HG03045 (cell line): ENCODE measurements at regions not wholly inside any gene's neighbourhood (a gene's known extent, or its start where the extent isn't known, plus 50 kb on each side); places are given as distances from the start of the nearest gene placed in this dataset.
"Not testable (repeated sequence)": the region's sequence is repeated elsewhere in the genome, so short reads cannot be mapped to it uniquely, and the experiment has no call there.

Experiments
- ATAC-seq: cut with Tn5 transposase; IDR thresholded peaks from one replicate; pipeline ENCODE4 v1.9.1; 2021; ENCODE audit warnings: mild to moderate bottlenecking, moderate library complexity; ENCODE audit not compliant: unreplicated experiment

GRCh38 chr13:70814684-70815083, 706.4 kb upstream of the KLHL1 start:
- ATAC-seq: no peak

GRCh38 chr13:70812481-70812880, 704.2 kb upstream of the KLHL1 start:
- no peak for ATAC-seq

- no peak for ATAC-seq
Observed at GRCh38 chr13:70809588-70809987, 701.3 kb upstream of the KLHL1 start.

GRCh38 chr13:70798385-70798784, 690.1 kb upstream of the KLHL1 start:
- no peak for ATAC-seq

GRCh38 chr13:70795484-70795883, 687.2 kb upstream of the KLHL1 start:
- ATAC-seq: no peak

- ATAC-seq: no peak
Observed at GRCh38 chr13:70792121-70792520, 683.9 kb upstream of the KLHL1 start.

GRCh38 chr13:70789751-70790150, 681.5 kb upstream of the KLHL1 start:
- no peak for ATAC-seq

GRCh38 chr13:70788074-70788473, 679.8 kb upstream of the KLHL1 start:
- ATAC-seq: no peak

- ATAC-seq: no peak
Observed at GRCh38 chr13:70784207-70784989, 676.1 kb upstream of the KLHL1 start.

GRCh38 chr13:70769817-70770216, 661.6 kb upstream of the KLHL1 start:
- ATAC-seq: no peak

GRCh38 chr13:70758932-70759331, 650.7 kb upstream of the KLHL1 start:
- no peak for ATAC-seq

- ATAC-seq: no peak
Observed at GRCh38 chr13:70756088-70756487, 647.8 kb upstream of the KLHL1 start.

- no peak for ATAC-seq
Observed at GRCh38 chr13:70755456-70755855, 647.2 kb upstream of the KLHL1 start.

- no peak for ATAC-seq
Observed at GRCh38 chr13:70747262-70747661, 639.0 kb upstream of the KLHL1 start.

- ATAC-seq: not testable (repeated sequence)
Observed at GRCh38 chr13:70746469-70746868, 638.2 kb upstream of the KLHL1 start.

GRCh38 chr13:70736622-70737317, 628.5 kb upstream of the KLHL1 start:
- ATAC-seq: no peak

GRCh38 chr13:70732611-70733010, 624.4 kb upstream of the KLHL1 start:
- ATAC-seq: no peak

- no peak for ATAC-seq
Observed at GRCh38 chr13:70729369-70729768, 621.1 kb upstream of the KLHL1 start.

- no peak for ATAC-seq
Observed at GRCh38 chr13:70723732-70724131, 615.5 kb upstream of the KLHL1 start.

- no peak for ATAC-seq
Observed at GRCh38 chr13:70720386-70720785, 612.1 kb upstream of the KLHL1 start.

GRCh38 chr13:70714993-70715392, 606.7 kb upstream of the KLHL1 start:
- no peak for ATAC-seq

GRCh38 chr13:70708775-70709174, 600.5 kb upstream of the KLHL1 start:
- ATAC-seq: no peak
